Fibroblast of lung (primary cell): ENCODE measurements at regions not wholly inside any gene's neighbourhood (a gene's known extent, or its start where the extent isn't known, plus 50 kb on each side); places are given as distances from the start of the nearest gene placed in this dataset.

Source experiments
- DNase-seq, 2 donors: peaks; one replicate each; pipeline versions ENCODE4 v3.0.0 to v3.0.0-alpha.2; 2010; ENCODE audit warnings: low read depth in 2 of 2
- H2AFZ ChIP-seq: 2 replicates; pipeline ENCODE4 v1.5.1; 2012; ENCODE audit warnings: low read length, control low read depth, inconsistent platforms
- H3K27ac ChIP-seq: 2 replicates; pipeline ENCODE4 v1.5.1; 2011; ENCODE audit warnings: low read length, control low read depth; ENCODE audit not compliant: insufficient read depth
- H3K27me3 ChIP-seq: 2 replicates; pipeline ENCODE4 v1.5.1; 2011; ENCODE audit warnings: mild to moderate bottlenecking, low read length; ENCODE audit not compliant: control insufficient read depth, insufficient read depth
- H3K36me3 ChIP-seq: 2 replicates; pipeline ENCODE4 v1.5.1; 2011; ENCODE audit warnings: low read length; ENCODE audit not compliant: control insufficient read depth, insufficient read depth
- H3K4me1 ChIP-seq: 2 replicates; pipeline ENCODE4 v1.5.1; 2011; ENCODE audit warnings: low read length; ENCODE audit not compliant: control insufficient read depth, insufficient read depth; ENCODE audit errors: extremely low read depth
- H3K4me2 ChIP-seq: 2 replicates; pipeline ENCODE4 v1.5.1; 2011; ENCODE audit warnings: low read length, control low read depth; ENCODE audit not compliant: insufficient read depth; ENCODE audit errors: extremely low read depth
- H3K4me3 ChIP-seq, 4 experiments: fragments of 200-600 bp in 1 of 4; sonication (generic) in 1 of 4; replicated peaks in 1 of 4; 2 replicates each; pipeline ENCODE4 v1.5.1; 2011 to 2016; ENCODE audit warnings: low read length in 4 of 4, low read depth in 3 of 4, mild to moderate bottlenecking in 3 of 4, control low read depth in 2 of 4, inconsistent platforms in 1 of 4, mixed read lengths in 1 of 4; ENCODE audit not compliant: insufficient read depth in 1 of 4; ENCODE audit errors: control extremely low read depth in 1 of 4
- H3K79me2 ChIP-seq: 2 replicates; pipeline ENCODE4 v1.5.1; 2012; ENCODE audit warnings: mild to moderate bottlenecking, low read length, inconsistent platforms; ENCODE audit not compliant: control insufficient read depth, insufficient read depth
- H3K9ac ChIP-seq: 2 replicates; pipeline ENCODE4 v1.5.1; 2011; ENCODE audit warnings: mild to moderate bottlenecking, low read length, control low read depth; ENCODE audit not compliant: insufficient read depth
- H3K9me3 ChIP-seq: 2 replicates; pipeline ENCODE4 v1.5.1; 2012; ENCODE audit warnings: low read depth, low read length; ENCODE audit not compliant: control insufficient read depth, insufficient read depth
- H4K20me1 ChIP-seq: 2 replicates; pipeline ENCODE4 v1.5.1; 2011; ENCODE audit warnings: low read length; ENCODE audit not compliant: control insufficient read depth, insufficient read depth; ENCODE audit errors: extremely low read depth
- CTCF ChIP-seq, 2 donors: IDR thresholded peaks in 1 of 2; conservative IDR thresholded peaks in 1 of 2; 1 replicate in 1 of 2; 2 replicates in 1 of 2; pipeline ENCODE4 v1.5.1; 2011 to 2012; ENCODE audit warnings: low read length in 2 of 2, control low read depth in 1 of 2, inconsistent platforms in 1 of 2, low read depth in 1 of 2, mild to moderate bottlenecking in 1 of 2
- EZH2 ChIP-seq: IDR thresholded peaks from 2 replicates; pipeline ENCODE4 v1.5.1; 2012; ENCODE audit warnings: low read length, control low read depth, mild to moderate bottlenecking; ENCODE audit errors: missing control alignments

GRCh38 chr18:62665188-62665587 is 50.2 kb upstream of the PHLPP1 start:
- Histone ChIP-seq H3K9me3 (no peaks in the 10 kb centered on the region), H3K4me1 (no peaks in the 10 kb centered on the region), H3K9ac (no peak overlapping the region), H3K4me3 (no peak overlapping the region), H3K4me2 (no peak overlapping the region), H3K79me2 (no peaks in the 10 kb centered on the region), H3K27ac (no peak overlapping the region), H3K36me3 (no peaks in the 10 kb centered on the region), H2AFZ (no peak overlapping the region), H4K20me1 (no peaks in the 10 kb centered on the region), H3K27me3 (no peaks in the 10 kb centered on the region)
- no peak for DNase-seq
- TF ChIP-seq EZH2: no peak
- TF ChIP-seq CTCF (conservative IDR thresholded peaks at IDR 0.05 in 1 of 2, IDR thresholded peaks at IDR 0.05 in 1 of 2; ENCODE audit: low read depth in 1 of 2, low read length in 2 of 2): no peak
